ENCODE measurements at regions not wholly inside any gene's neighbourhood (a gene's known extent, or its start where the extent isn't known, plus 50 kb on each side); places are given as distances from the start of the nearest gene placed in this dataset.

- TF ChIP-seq USF2 (IDR thresholded peaks at IDR 0.05; ENCODE audit: borderline replicate concordance, low read depth, low read length) (no peak), YY1 (IDR thresholded peaks at IDR 0.05; ENCODE audit: low read depth) (no peak), FOSL2 (IDR thresholded peaks at IDR 0.05; ENCODE audit: borderline replicate concordance, low read depth) (no peak), TAF1 (IDR thresholded peaks at IDR 0.05; ENCODE audit: borderline replicate concordance, low read depth, low read length) (no peak), RAD21 (IDR thresholded peaks at IDR 0.05; ENCODE audit: low read length) (no peak), SIN3A (IDR thresholded peaks at IDR 0.05; ENCODE audit: borderline replicate concordance, low read depth, low read length) (no peak), RFX5 (IDR thresholded peaks at IDR 0.05; ENCODE audit: low read length) (no peak), MEF2A (IDR thresholded peaks at IDR 0.05; ENCODE audit: borderline replicate concordance, low read depth) (no peak), EP300 (IDR thresholded peaks at IDR 0.05; ENCODE audit: borderline replicate concordance in 1 of 2, low read depth in 1 of 2, low read length in 1 of 2) (no peak), FOXJ3 (CRISPR knock-in tag; IDR thresholded peaks at IDR 0.05) (no peak), POLR2AphosphoS5 (IDR thresholded peaks at IDR 0.05; ENCODE audit: low read depth, low read length) (no peak)
- H3K4me3 ChIP-seq (ENCODE audit: low read depth in 2 of 2, low read length in 1 of 2), result no peak overlapping the region
- no peaks in the 10 kb centered on the region for H3K9me2 ChIP-seq
- H3K27me3 ChIP-seq (ENCODE audit: insufficient read depth), result no peaks in the 10 kb centered on the region
- H2AFZ ChIP-seq (ENCODE audit: low read depth), result no peak overlapping the region
- DNase-seq, result no peak
- H3K4me2 ChIP-seq, result no peak overlapping the region
- no peak overlapping the region for H3K27ac ChIP-seq (ENCODE audit: low read depth in 2 of 2, low read length in 1 of 2)
- H3K4me1 ChIP-seq (ENCODE audit: control insufficient read depth in 1 of 2, insufficient read depth in 2 of 2, low read depth in 1 of 2, low read length in 1 of 2), result no peaks in the 10 kb centered on the region
- no peaks in the 10 kb centered on the region for H3K9me3 ChIP-seq
- no peaks in the 10 kb centered on the region for H3F3A ChIP-seq (replicated peaks; ENCODE audit: insufficient read depth)
- H3K36me3 ChIP-seq (replicated peaks in 1 of 2; ENCODE audit: control insufficient read depth in 1 of 2, insufficient read depth in 2 of 2, low read length in 1 of 2), result no peaks in the 10 kb centered on the region
- H4K20me1 ChIP-seq (ENCODE audit: insufficient read depth), result no peaks in the 10 kb centered on the region
- CTCF ChIA-PET, result interaction anchor here (1.1 kb wide), 1 partner anchor 39 kb away, joined by 4 read pairs; no protein-coding TSS in a partner anchor
- 67% methylated on average over 12 of the region's 12 CpGs for WGBS (ENCODE audit: low lambda C conversion rate)
- no peaks in the 10 kb centered on the region for H3K79me2 ChIP-seq (ENCODE audit: insufficient read depth)
- no peak overlapping the region for H3K9ac ChIP-seq
- POLR2A ChIA-PET, result no interaction called here
These were observed 377.2 kb downstream of the CTTN start for GRCh38 chr11:70775386-70776075.

- ChIA-PET POLR2A (no interaction called here), CTCF (interaction anchor here (0.8 to 2.6 kb wide), 2 partner anchors 38 to 117 kb away, joined by 3 to 10 read pairs; no protein-coding TSS in a partner anchor)
- no peaks in the 10 kb centered on the region for H3F3A ChIP-seq (replicated peaks; ENCODE audit: insufficient read depth)
- no peak overlapping the region for H2AFZ ChIP-seq (ENCODE audit: low read depth)
- no peaks in the 10 kb centered on the region for H3K9me2 ChIP-seq
- no peak overlapping the region for H3K4me3 ChIP-seq (ENCODE audit: low read depth in 2 of 2, low read length in 1 of 2)
- no peak overlapping the region for H3K4me2 ChIP-seq
- H4K20me1 ChIP-seq (ENCODE audit: insufficient read depth), result no peaks in the 10 kb centered on the region
- H3K27me3 ChIP-seq (ENCODE audit: insufficient read depth), result no peaks in the 10 kb centered on the region
- no peak overlapping the region for H3K9ac ChIP-seq
- no peaks in the 10 kb centered on the region for H3K79me2 ChIP-seq (ENCODE audit: insufficient read depth)
- DNase-seq, result no peak
- no peak overlapping the region for H3K27ac ChIP-seq (ENCODE audit: low read depth in 2 of 2, low read length in 1 of 2)
- H3K9me3 ChIP-seq, result no peaks in the 10 kb centered on the region
- H3K4me1 ChIP-seq (ENCODE audit: control insufficient read depth in 1 of 2, insufficient read depth in 2 of 2, low read depth in 1 of 2, low read length in 1 of 2), result no peaks in the 10 kb centered on the region
- no peaks in the 10 kb centered on the region for H3K36me3 ChIP-seq (replicated peaks in 1 of 2; ENCODE audit: control insufficient read depth in 1 of 2, insufficient read depth in 2 of 2, low read length in 1 of 2)
- no peak for TF ChIP-seq RAD21 (IDR thresholded peaks at IDR 0.05; ENCODE audit: low read length)
- TF ChIP-seq GATA2 (CRISPR knock-in tag; IDR thresholded peaks at IDR 0.05), result no peak
- TF ChIP-seq MXI1 (IDR thresholded peaks at IDR 0.05; ENCODE audit: low read depth, low read length), result no peak
- no peak for TF ChIP-seq NFIC (IDR thresholded peaks at IDR 0.05; ENCODE audit: borderline replicate concordance)
- TF ChIP-seq, protein P1, sequence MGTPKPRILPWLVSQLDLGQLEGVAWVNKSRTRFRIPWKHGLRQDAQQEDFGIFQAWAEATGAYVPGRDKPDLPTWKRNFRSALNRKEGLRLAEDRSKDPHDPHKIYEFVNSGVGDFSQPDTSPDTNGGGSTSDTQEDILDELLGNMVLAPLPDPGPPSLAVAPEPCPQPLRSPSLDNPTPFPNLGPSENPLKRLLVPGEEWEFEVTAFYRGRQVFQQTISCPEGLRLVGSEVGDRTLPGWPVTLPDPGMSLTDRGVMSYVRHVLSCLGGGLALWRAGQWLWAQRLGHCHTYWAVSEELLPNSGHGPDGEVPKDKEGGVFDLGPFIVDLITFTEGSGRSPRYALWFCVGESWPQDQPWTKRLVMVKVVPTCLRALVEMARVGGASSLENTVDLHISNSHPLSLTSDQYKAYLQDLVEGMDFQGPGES (IDR thresholded peaks at IDR 0.05; ENCODE audit: low read depth, low read length), result no peak
- TF ChIP-seq CTCF (IDR thresholded peaks at IDR 0.05), result no peak
- TF ChIP-seq EZH2phosphoT487 (IDR thresholded peaks at IDR 0.05; ENCODE audit: borderline replicate concordance, low read depth), result no peak
- TF ChIP-seq FOXM1 (IDR thresholded peaks at IDR 0.05; ENCODE audit: low read depth), result no peak
- no peak for TF ChIP-seq ELF1 (IDR thresholded peaks at IDR 0.05)
- TF ChIP-seq, protein P2, sequence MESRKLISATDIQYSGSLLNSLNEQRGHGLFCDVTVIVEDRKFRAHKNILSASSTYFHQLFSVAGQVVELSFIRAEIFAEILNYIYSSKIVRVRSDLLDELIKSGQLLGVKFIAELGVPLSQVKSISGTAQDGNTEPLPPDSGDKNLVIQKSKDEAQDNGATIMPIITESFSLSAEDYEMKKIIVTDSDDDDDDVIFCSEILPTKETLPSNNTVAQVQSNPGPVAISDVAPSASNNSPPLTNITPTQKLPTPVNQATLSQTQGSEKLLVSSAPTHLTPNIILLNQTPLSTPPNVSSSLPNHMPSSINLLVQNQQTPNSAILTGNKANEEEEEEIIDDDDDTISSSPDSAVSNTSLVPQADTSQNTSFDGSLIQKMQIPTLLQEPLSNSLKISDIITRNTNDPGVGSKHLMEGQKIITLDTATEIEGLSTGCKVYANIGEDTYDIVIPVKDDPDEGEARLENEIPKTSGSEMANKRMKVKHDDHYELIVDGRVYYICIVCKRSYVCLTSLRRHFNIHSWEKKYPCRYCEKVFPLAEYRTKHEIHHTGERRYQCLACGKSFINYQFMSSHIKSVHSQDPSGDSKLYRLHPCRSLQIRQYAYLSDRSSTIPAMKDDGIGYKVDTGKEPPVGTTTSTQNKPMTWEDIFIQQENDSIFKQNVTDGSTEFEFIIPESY (IDR thresholded peaks at IDR 0.05; ENCODE audit: borderline replicate concordance, low read depth), result no peak
- no peak for TF ChIP-seq MEF2A (IDR thresholded peaks at IDR 0.05; ENCODE audit: borderline replicate concordance, low read depth)
These were observed 378.7 kb downstream of the CTTN start for GRCh38 chr11:70776914-70777532.

All from SK-N-SH (cell line).